ENCODE measurements at regions not wholly inside any gene's neighbourhood (a gene's known extent, or its start where the extent isn't known, plus 50 kb on each side); places are given as distances from the start of the nearest gene placed in this dataset.

DNA sequence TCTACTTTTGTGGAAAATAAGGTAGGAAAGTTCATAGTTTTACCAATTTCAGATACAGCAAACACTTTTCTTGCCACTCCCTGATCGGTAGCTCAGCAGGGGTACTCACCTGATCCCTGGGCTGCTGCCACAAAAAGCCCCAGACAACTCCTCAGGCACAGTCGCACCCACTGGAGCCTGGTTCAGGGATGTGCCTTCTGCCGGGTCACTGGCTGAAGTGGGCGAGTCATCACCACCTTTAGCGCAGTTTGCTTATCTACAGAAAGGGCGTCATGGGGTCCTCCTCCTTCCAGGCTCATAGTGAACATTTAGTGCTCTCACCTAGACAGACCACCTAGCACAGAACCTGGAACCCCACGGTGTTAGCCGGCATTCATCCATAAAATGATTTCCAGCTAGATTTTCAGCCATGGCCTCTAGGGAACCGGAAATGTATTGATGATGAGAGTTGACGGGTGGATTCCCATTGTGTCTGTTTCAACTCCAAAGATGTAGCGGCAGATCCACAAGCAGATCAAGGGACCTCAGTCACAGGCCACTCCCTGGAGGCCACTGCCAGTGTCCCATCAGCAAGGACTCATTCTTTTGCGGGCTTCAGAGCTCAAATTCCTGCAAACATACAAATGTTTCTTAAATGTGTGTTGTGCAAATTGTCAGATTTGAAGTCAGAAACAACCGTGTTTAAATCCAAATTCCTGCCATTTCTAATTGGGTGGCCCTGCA lies 408.4 kb upstream of the SALL3 start:
- Histone ChIP-seq H3K27ac (ENCODE audit: low read length) (no peak overlapping the region), H3K27me3 (ENCODE audit: low read depth, low read length) (no peaks in the 10 kb centered on the region), H3K79me2 (ENCODE audit: low read length) (no peaks in the 10 kb centered on the region), H3K4me2 (ENCODE audit: low read length) (no peak overlapping the region), H3K4me3 (ENCODE audit: low read length) (no peak overlapping the region), H2AFZ (ENCODE audit: low read depth, low read length) (no peak overlapping the region), H3K9me3 (ENCODE audit: insufficient read depth, low read length) (no peaks in the 10 kb centered on the region), H4K20me1 (ENCODE audit: insufficient read depth, low read length) (no peaks in the 10 kb centered on the region), H3K4me1 (ENCODE audit: low read length) (no peaks in the 10 kb centered on the region), H3K9ac (ENCODE audit: low read length) (no peak overlapping the region), H3K36me3 (replicated peaks; ENCODE audit: low read depth, low read length) (no peaks in the 10 kb centered on the region)
- TF ChIP-seq, protein P1, sequence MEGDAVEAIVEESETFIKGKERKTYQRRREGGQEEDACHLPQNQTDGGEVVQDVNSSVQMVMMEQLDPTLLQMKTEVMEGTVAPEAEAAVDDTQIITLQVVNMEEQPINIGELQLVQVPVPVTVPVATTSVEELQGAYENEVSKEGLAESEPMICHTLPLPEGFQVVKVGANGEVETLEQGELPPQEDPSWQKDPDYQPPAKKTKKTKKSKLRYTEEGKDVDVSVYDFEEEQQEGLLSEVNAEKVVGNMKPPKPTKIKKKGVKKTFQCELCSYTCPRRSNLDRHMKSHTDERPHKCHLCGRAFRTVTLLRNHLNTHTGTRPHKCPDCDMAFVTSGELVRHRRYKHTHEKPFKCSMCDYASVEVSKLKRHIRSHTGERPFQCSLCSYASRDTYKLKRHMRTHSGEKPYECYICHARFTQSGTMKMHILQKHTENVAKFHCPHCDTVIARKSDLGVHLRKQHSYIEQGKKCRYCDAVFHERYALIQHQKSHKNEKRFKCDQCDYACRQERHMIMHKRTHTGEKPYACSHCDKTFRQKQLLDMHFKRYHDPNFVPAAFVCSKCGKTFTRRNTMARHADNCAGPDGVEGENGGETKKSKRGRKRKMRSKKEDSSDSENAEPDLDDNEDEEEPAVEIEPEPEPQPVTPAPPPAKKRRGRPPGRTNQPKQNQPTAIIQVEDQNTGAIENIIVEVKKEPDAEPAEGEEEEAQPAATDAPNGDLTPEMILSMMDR (IDR thresholded peaks at IDR 0.05; ENCODE audit: low read depth, low read length): no peak
- TF ChIP-seq EZH2phosphoT487 (IDR thresholded peaks at IDR 0.05; ENCODE audit: low read depth): no peak

DNA sequence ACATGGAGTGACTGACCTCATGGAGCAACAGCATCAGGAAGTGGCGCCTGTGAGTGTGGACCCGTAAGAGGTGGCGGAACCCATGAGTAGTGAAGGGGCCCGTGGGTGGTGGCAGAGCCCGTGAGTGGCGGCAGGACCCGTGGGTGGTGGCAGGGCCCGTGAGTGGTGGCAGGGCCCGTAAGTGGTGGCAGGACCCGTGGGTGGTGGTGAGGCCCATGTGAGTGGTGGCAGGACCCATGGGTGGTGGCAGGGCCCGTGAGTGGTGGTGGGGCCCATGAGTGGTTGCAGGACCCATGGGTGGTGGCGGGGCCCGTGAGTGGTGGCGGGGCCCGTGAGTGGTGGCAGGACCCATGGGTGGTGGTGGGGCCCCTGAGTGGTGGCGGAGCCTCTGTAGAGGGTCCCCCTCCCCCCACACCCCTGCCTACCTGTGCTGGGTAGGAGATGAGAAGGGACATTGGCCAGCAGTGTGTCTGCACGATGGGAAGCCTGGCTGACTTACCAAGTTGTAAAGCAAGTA lies 407.7 kb upstream of the SALL3 start:
- no peaks in the 10 kb centered on the region for H4K20me1 ChIP-seq (ENCODE audit: insufficient read depth, low read length)
- no peaks in the 10 kb centered on the region for H3K4me1 ChIP-seq (ENCODE audit: low read length)
- no peak overlapping the region for H3K4me3 ChIP-seq (ENCODE audit: low read length)
- no peaks in the 10 kb centered on the region for H3K27me3 ChIP-seq (ENCODE audit: low read depth, low read length)
- no peak overlapping the region for H3K4me2 ChIP-seq (ENCODE audit: low read length)
- H3K9ac ChIP-seq (ENCODE audit: low read length): no peak overlapping the region
- H3K9me3 ChIP-seq (ENCODE audit: insufficient read depth, low read length): no peaks in the 10 kb centered on the region
- H3K79me2 ChIP-seq (ENCODE audit: low read length): no peaks in the 10 kb centered on the region
- no peaks in the 10 kb centered on the region for H3K36me3 ChIP-seq (replicated peaks; ENCODE audit: low read depth, low read length)
- no peak overlapping the region for H2AFZ ChIP-seq (ENCODE audit: low read depth, low read length)
- H3K27ac ChIP-seq (ENCODE audit: low read length): no peak overlapping the region
- TF ChIP-seq, protein P1 (IDR thresholded peaks at IDR 0.05; ENCODE audit: low read depth, low read length): no peak
- no peak for TF ChIP-seq EZH2phosphoT487 (IDR thresholded peaks at IDR 0.05; ENCODE audit: low read depth)

DNA sequence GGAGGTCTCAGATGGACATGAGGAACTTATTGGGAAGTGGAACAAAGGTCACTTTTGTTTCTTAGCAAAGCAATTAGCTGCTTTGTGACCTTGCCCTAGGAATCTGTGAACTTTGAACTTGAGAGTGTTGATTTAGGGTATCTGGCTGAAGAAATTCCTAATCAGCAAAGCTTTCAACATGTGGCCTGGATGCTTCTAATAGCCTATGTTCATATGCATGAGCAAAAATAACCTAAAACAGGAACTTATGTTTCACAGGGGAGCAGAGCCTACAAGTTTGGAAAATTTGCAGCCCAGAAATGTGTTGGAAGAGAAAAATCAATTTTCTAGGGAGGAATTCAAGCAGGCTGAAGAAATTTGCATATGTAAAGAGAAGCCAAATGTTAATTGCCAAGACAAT lies 405.8 kb upstream of the SALL3 start:
- Histone ChIP-seq H3K4me2 (ENCODE audit: low read length) (no peak overlapping the region), H3K79me2 (ENCODE audit: low read length) (no peaks in the 10 kb centered on the region), H3K27ac (ENCODE audit: low read length) (no peak overlapping the region), H2AFZ (ENCODE audit: low read depth, low read length) (no peak overlapping the region), H3K36me3 (replicated peaks; ENCODE audit: low read depth, low read length) (no peaks in the 10 kb centered on the region), H3K4me1 (ENCODE audit: low read length) (no peaks in the 10 kb centered on the region), H3K9me3 (ENCODE audit: insufficient read depth, low read length) (peaks cover 2% of the 10 kb centered on the region; the same call in 1 of the 2 replicates), H3K27me3 (ENCODE audit: low read depth, low read length) (no peaks in the 10 kb centered on the region), H3K9ac (ENCODE audit: low read length) (no peak overlapping the region), H4K20me1 (ENCODE audit: insufficient read depth, low read length) (no peaks in the 10 kb centered on the region), H3K4me3 (ENCODE audit: low read length) (no peak overlapping the region)
- TF ChIP-seq, protein P1 (IDR thresholded peaks at IDR 0.05; ENCODE audit: low read depth, low read length): no peak
- TF ChIP-seq EZH2phosphoT487 (IDR thresholded peaks at IDR 0.05; ENCODE audit: low read depth): no peak

DNA sequence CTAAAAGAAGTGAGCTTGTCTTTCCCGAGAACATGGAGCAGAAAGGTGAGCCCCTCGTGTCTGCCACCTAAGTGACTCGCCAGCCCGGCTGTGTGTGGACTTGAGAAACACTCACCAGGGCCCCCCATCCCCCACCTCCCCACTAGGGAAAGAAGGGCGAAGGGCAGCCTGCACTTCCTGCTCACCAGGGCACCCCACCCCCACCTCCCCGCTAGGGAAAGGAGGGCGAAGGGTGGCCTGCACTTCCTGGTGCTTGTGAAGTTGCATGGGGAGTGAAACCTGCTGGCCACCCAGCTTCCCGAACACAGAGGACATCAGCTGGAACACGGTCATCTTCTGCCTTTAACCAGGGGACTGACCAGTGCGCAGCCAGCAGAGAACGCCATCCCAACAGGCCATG lies 402.7 kb upstream of the SALL3 start:
- Histone ChIP-seq H3K27me3 (ENCODE audit: low read depth, low read length) (no peaks in the 10 kb centered on the region), H4K20me1 (ENCODE audit: insufficient read depth, low read length) (no peaks in the 10 kb centered on the region), H2AFZ (ENCODE audit: low read depth, low read length) (no peak overlapping the region), H3K4me3 (ENCODE audit: low read length) (no peak overlapping the region), H3K79me2 (ENCODE audit: low read length) (no peaks in the 10 kb centered on the region), H3K9me3 (ENCODE audit: insufficient read depth, low read length) (peaks cover 9% of the 10 kb centered on the region; the same call in 1 of the 2 replicates), H3K36me3 (replicated peaks; ENCODE audit: low read depth, low read length) (no peaks in the 10 kb centered on the region), H3K4me2 (ENCODE audit: low read length) (no peak overlapping the region), H3K4me1 (ENCODE audit: low read length) (no peaks in the 10 kb centered on the region), H3K9ac (ENCODE audit: low read length) (no peak overlapping the region), H3K27ac (ENCODE audit: low read length) (no peak overlapping the region)
- TF ChIP-seq EZH2phosphoT487 (IDR thresholded peaks at IDR 0.05; ENCODE audit: low read depth): no peak
- TF ChIP-seq, protein P1 (IDR thresholded peaks at IDR 0.05; ENCODE audit: low read depth, low read length): no peak
